Nephron progenitor cell (in vitro differentiated cells): ENCODE measurements at regions not wholly inside any gene's neighbourhood (a gene's known extent, or its start where the extent isn't known, plus 50 kb on each side); places are given as distances from the start of the nearest gene placed in this dataset.
"Not testable (repeated sequence)": the region's sequence is repeated elsewhere in the genome, so short reads cannot be mapped to it uniquely, and the experiment has no call there.

Experiments
- DNase-seq: peaks from one replicate; pipeline ENCODE4 v3.0.0; 2021
- H3K27ac Mint-ChIP-seq: 2 replicates; pipeline ENCODE4 v1.8.0; 2021; ENCODE audit warnings: mild to moderate bottlenecking, moderate library complexity, mixed read lengths
- H3K27me3 Mint-ChIP-seq: 2 replicates; pipeline ENCODE4 v1.8.0; 2021; ENCODE audit warnings: mild to moderate bottlenecking, low read depth, mixed read lengths; ENCODE audit not compliant: poor library complexity
- H3K36me3 Mint-ChIP-seq: 2 replicates; pipeline ENCODE4 v1.8.0; 2021; ENCODE audit warnings: low read depth, mixed read lengths
- H3K4me1 Mint-ChIP-seq: 2 replicates; pipeline ENCODE4 v1.8.0; 2021; ENCODE audit warnings: mixed read lengths
- H3K4me3 Mint-ChIP-seq: 2 replicates; pipeline ENCODE4 v1.8.0; 2021; ENCODE audit warnings: mild to moderate bottlenecking, moderate library complexity, mixed read lengths
- H3K9me3 Mint-ChIP-seq: 2 replicates; pipeline ENCODE4 v1.8.0; 2021; ENCODE audit warnings: mild to moderate bottlenecking, moderate library complexity, mixed read lengths
- TF ChIP-seq, protein P1 (sequence below): fragments of 200-600 bp; sonication (generic); IDR thresholded peaks from 2 replicates; pipeline ENCODE4 v1.5.0; 2021; ENCODE audit warnings: antibody characterized with exemption

DNA sequence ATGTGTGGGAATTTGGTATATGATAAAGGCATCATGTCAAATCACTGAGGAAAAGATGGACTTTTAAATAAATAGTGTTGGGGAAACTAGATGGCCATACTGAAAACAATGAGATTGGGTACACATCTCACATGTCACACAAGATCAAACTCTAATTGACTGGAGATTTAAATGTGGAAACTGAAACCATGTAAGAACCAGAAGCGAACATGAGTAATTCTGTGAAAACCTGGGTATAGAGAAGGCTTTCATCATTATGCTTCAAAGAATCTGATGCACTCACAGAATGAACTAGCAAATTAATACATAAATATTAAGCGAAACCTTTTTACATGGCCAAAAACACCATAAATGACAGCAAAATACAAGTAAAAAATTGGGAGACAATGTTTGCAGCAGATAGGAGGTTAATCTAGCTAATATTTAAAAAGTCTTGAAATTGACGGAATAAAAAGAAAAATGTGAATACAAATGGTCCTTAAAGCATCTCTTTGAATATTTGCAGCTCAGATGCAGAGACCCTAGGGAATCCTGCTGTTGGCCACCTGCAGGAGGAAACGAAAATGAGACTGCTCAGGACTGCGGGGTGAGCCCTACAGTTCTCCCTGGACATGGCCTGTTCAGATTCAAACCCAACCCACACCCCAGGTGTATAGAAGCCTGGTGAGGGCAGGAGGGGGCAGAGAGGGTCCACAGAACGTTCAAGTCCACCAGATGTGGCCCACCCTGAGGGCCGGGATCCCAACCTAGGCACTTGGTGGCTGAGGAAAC lies 297.6 kb upstream of the WSB1 start:
- H3K27ac Mint-ChIP-seq, DNase-seq, H3K4me1 Mint-ChIP-seq, H3K4me3 Mint-ChIP-seq, H3K27me3 Mint-ChIP-seq, H3K36me3 Mint-ChIP-seq: not testable (repeated sequence)
- peaks cover 91% of the 10 kb centered on the region for H3K9me3 Mint-ChIP-seq

DNA sequence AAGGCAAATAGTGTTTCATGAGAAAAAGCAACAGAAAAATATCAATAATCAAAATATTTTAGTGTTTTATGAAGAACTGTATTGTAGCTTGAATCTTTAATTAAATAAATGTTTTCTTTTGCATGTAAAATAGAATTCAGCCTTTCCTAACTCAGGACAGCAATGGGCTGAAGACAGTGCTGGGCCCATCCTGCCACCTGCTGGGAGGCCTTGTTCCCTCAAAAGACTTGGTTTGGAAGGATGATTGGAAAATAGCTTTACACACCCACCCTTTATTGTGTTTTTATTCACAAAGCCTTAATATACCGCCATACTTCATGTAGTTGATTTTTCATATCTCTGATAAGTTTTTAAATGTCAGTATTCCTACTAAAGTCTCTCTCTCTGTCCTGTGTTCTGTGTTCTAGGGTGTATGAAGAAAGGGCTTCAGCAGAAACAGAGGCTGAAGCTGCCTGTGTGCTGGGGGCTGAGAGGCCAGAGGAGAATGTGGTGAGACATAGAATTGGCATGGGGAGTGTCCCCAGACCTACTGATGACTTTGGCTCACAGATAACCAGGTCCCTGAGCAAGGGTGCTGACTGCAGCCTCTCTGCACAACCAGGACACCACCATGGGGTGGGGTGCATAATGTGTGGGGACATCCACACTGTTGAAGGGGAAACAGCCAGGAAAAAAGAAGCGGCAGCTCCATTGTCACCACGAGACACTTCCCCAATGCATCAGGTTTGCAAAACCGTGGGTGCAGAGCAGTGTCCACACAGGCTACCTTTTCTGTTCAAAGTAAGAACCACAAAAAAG lies 286.0 kb upstream of the WSB1 start:
- not testable (repeated sequence) for H3K4me1 Mint-ChIP-seq, DNase-seq, H3K27ac Mint-ChIP-seq, H3K36me3 Mint-ChIP-seq, H3K27me3 Mint-ChIP-seq, H3K4me3 Mint-ChIP-seq
- peaks cover 96% of the 10 kb centered on the region for H3K9me3 Mint-ChIP-seq

DNA sequence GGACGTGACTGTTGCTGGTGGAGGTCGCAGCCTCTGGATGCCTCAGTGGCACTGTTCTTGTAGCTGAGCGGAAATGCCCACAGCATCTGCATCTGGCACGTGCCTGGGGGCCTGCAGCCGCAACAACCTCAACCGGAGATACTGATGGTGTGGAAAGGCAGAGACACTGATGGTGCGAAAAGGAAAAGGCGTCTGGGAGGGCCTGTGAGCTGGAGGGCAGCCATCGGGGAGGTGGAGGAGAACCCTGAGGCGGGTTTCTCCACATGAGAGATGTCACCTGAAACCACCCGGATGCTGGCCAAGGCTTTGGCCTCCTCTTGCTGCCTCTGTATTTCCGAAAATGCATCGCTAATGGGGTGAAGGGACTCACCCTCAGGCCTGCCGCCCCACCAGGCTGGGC lies 284.8 kb upstream of the WSB1 start:
- TF ChIP-seq, protein P1, sequence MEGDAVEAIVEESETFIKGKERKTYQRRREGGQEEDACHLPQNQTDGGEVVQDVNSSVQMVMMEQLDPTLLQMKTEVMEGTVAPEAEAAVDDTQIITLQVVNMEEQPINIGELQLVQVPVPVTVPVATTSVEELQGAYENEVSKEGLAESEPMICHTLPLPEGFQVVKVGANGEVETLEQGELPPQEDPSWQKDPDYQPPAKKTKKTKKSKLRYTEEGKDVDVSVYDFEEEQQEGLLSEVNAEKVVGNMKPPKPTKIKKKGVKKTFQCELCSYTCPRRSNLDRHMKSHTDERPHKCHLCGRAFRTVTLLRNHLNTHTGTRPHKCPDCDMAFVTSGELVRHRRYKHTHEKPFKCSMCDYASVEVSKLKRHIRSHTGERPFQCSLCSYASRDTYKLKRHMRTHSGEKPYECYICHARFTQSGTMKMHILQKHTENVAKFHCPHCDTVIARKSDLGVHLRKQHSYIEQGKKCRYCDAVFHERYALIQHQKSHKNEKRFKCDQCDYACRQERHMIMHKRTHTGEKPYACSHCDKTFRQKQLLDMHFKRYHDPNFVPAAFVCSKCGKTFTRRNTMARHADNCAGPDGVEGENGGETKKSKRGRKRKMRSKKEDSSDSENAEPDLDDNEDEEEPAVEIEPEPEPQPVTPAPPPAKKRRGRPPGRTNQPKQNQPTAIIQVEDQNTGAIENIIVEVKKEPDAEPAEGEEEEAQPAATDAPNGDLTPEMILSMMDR: no peak

DNA sequence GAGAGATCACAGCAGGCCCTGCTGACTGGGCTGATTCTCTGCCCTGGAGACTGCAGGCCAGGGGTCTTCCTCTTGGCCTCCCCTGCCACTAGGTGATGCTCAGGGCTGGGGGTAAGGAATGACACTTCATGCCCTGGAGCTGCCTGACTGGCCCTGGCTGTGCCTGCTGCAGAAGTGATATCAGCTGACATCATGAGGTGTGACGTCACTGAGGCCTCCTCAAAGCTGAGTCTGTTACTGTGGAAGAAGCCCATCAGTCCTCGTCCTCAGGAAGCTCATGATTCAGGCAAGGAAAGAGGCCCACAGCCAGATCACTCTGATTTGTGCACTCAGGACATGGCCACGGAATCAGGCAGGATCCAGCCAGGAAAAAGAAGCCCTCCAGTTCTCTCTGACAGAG lies 283.8 kb upstream of the WSB1 start:
- not testable (repeated sequence) for H3K36me3 Mint-ChIP-seq, H3K4me1 Mint-ChIP-seq, H3K27me3 Mint-ChIP-seq, H3K4me3 Mint-ChIP-seq, DNase-seq, H3K27ac Mint-ChIP-seq
- peaks cover 82% of the 10 kb centered on the region for H3K9me3 Mint-ChIP-seq

More for the DNA sequence above, 284.8 kb upstream of the WSB1 start:
- Mint-ChIP-seq H3K27ac (no peak overlapping the region), H3K27me3 (no peaks in the 10 kb centered on the region), H3K36me3 (no peaks in the 10 kb centered on the region), H3K4me3 (no peak overlapping the region), H3K9me3 (peaks cover 85% of the 10 kb centered on the region), H3K4me1 (no peaks in the 10 kb centered on the region)
- DNase-seq: no peak

DNA sequence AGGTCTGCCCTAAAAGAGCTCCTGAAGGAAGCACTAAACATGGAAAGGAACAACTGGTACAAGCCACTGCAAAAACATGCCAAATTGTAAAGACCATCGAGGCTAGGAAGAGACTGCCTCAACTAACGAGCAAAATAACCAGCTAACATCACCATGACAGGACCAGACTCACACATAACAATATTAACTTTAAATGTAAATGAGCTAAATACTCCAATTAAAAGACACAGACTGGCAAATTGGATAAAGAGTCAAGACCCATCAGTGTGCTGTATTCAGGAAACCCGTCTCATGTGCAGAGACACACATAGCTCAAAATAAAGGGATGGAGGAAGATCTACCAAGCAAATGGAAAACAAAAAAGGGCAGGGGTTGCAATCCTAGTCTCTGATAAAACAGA lies 263.4 kb upstream of the WSB1 start:
- not testable (repeated sequence) for H3K4me3 Mint-ChIP-seq, H3K27me3 Mint-ChIP-seq, H3K27ac Mint-ChIP-seq, H3K4me1 Mint-ChIP-seq, DNase-seq, H3K36me3 Mint-ChIP-seq
- H3K9me3 Mint-ChIP-seq: peaks cover 80% of the 10 kb centered on the region

DNA sequence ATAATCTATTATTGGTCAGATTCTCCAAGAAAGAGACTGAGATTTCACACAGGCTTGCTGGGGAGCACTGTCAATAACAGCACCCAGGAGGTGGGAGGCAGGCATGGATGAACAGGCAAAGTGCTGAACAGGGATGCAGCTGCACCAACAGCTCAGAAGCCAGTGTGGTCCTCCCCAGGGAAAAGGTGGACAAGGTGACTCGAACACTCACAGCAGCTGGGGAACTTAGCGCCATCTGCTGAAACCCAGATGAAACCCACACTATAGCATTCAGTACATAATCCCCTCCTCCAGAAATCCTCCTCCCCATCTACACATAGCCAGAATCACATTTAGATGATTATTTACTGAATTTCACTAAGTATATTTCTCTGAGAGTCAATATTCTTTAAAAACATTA lies 255.2 kb upstream of the WSB1 start:
- no peaks in the 10 kb centered on the region for H3K36me3 Mint-ChIP-seq
- DNase-seq: no peak
- TF ChIP-seq, protein P1: no peak
- H3K27me3 Mint-ChIP-seq: peaks cover 2% of the 10 kb centered on the region
- H3K4me1 Mint-ChIP-seq: no peaks in the 10 kb centered on the region
- peaks cover 60% of the 10 kb centered on the region for H3K9me3 Mint-ChIP-seq
- no peak overlapping the region for H3K27ac Mint-ChIP-seq
- H3K4me3 Mint-ChIP-seq: no peak overlapping the region

DNA sequence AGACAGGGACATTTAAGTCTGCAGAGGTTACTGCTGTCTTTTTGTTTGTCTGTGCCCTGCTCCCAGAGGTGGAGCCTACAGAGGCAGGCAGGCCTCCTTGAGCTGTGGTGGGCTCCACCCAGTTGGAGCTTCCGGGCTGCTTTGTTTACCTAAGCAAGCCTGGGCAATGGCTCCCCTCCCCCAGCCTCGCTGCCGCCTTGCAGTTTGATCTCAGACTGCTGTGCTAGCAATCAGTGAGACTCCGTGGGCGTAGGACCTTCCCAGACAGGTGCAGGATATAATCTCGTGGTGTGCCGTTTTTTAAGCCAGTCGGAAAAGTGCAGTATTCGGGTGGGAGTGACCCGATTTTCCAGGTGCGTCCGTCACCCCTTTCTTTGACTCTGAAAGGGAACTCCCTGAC lies 248.9 kb upstream of the WSB1 start:
- DNase-seq, H3K4me3 Mint-ChIP-seq, H3K27me3 Mint-ChIP-seq, H3K36me3 Mint-ChIP-seq, H3K4me1 Mint-ChIP-seq, H3K27ac Mint-ChIP-seq: not testable (repeated sequence)
- peaks cover 71% of the 10 kb centered on the region for H3K9me3 Mint-ChIP-seq

DNA sequence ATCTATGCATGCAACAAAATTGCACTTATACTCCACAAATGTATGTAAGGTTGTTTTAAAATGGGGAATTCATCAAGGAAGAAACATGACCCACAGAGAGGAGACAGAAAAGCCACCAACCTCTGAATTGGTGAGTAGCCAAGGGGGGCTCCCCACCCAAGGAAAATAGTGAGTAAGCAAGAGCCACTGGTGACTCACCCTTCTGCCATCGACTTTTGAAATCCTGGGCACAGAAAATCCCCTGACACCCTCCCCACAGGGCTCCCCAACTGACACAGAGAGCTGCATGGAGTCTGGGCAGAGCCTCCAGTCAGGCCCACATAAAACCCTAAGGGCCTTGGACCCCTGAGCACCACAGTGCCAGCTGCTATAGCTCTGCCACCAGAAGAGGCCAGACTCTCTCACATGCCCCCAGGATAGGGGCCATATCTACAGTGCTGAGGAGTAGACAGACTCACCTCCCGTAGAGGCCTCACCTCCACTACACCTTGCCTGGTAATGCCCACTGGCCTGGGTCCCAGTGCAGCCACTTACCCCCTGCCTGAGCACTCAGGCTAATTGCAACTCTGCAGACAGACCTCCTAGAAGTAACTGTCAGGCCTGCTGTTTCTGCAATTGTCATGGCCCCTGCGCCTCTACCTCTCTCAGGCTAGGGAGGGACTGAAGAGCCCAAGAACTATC lies 244.7 kb upstream of the WSB1 start:
- DNase-seq: no peak
- TF ChIP-seq, protein P1: no peak
- no peak overlapping the region for H3K4me3 Mint-ChIP-seq
- peaks cover 80% of the 10 kb centered on the region for H3K9me3 Mint-ChIP-seq
- H3K27me3 Mint-ChIP-seq: no peaks in the 10 kb centered on the region
- no peak overlapping the region for H3K27ac Mint-ChIP-seq
- H3K36me3 Mint-ChIP-seq: no peaks in the 10 kb centered on the region
- H3K4me1 Mint-ChIP-seq: no peaks in the 10 kb centered on the region
